ENCODE measurements at regions not wholly inside any gene's neighbourhood (a gene's known extent, or its start where the extent isn't known, plus 50 kb on each side); places are given as distances from the start of the nearest gene placed in this dataset.
"Not testable (repeated sequence)": the region's sequence is repeated elsewhere in the genome, so short reads cannot be mapped to it uniquely, and the experiment has no call there.

DNA sequence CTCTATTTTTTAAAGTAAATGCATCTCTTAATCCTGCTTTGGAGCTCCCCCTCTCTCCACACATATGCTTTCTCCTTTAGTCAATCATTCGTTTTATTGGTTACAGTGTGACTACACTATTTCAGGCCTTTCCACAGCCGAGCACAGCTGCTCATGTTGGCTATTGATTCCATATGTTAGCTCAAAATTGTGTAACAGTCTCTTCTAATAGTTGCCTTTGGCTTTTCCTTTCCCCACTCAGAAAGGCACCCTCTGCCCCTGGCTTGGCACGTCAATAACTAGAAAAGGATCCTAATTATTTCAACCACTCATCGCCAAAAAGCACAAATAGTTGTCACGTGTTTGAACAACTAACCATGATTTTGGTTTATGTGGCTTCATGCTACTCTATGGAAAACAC lies 410.3 kb upstream of the SLC35B3 start:
- H3K9me3 ChIP-seq (ENCODE audit: control insufficient read depth in 5 of 5, low read length in 5 of 5): no peaks in the 10 kb centered on the region
- no peak overlapping the region for H3K4me3 ChIP-seq (ENCODE audit: low read depth in 1 of 5, low read length in 5 of 5)
- H3K36me3 ChIP-seq (ENCODE audit: control insufficient read depth in 5 of 5, insufficient read depth in 5 of 5, low read length in 5 of 5): no peaks in the 10 kb centered on the region
- no peaks in the 10 kb centered on the region for H3K27me3 ChIP-seq (ENCODE audit: control insufficient read depth in 5 of 5, insufficient read depth in 4 of 5, low read length in 5 of 5)
- no peak overlapping the region for H3K9ac ChIP-seq (ENCODE audit: low read length in 5 of 5)
- no peak overlapping the region for H3K27ac ChIP-seq (ENCODE audit: low read depth, low read length)
- H3K4me1 ChIP-seq (ENCODE audit: control insufficient read depth in 5 of 5, insufficient read depth in 5 of 5, low read length in 5 of 5): no peaks in the 10 kb centered on the region

DNA sequence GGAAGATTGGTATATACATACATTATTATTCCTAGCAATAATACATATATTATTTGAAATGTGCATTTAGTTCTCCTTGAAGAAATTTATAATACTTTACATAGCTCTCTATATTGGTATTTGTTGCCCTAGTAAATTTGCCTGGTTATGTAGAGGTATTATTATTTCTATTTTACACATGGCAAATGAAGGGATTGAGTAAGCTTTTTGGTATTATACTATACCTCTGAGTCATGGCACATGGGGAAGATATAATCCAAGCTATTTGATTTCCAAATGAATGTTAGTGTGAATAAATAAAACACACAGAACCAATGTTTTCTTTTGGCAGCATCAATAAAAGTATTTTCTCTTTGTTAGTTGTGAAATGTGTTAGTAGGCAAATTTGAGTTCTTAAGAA lies 409.6 kb upstream of the SLC35B3 start:
- Histone ChIP-seq H3K27ac (ENCODE audit: low read depth, low read length) (no peak overlapping the region), H3K9ac (ENCODE audit: low read length in 5 of 5) (no peak overlapping the region), H3K27me3 (ENCODE audit: control insufficient read depth in 5 of 5, insufficient read depth in 4 of 5, low read length in 5 of 5) (no peaks in the 10 kb centered on the region), H3K9me3 (ENCODE audit: control insufficient read depth in 5 of 5, low read length in 5 of 5) (no peaks in the 10 kb centered on the region), H3K4me3 (ENCODE audit: low read depth in 1 of 5, low read length in 5 of 5) (no peak overlapping the region), H3K36me3 (ENCODE audit: control insufficient read depth in 5 of 5, insufficient read depth in 5 of 5, low read length in 5 of 5) (no peaks in the 10 kb centered on the region), H3K4me1 (ENCODE audit: control insufficient read depth in 5 of 5, insufficient read depth in 5 of 5, low read length in 5 of 5) (no peaks in the 10 kb centered on the region)

DNA sequence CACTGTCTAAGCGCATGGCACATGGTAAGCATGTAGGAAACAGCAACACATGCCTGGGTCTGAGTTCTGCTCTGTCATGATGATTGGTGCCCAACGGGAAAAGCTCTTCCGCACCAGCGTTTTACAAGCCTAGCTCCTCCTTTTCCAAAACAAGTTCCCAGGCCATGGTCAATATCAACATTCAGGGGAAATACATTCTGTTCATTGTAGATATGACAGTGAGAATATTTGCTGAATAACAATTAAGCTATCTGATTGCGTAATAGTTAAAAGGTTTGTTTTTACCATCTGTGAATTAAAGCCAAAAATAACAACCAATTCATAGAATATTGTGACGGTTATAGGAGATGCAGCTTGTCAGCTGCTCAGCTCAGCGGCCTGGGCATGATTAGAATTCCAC lies 404.3 kb upstream of the SLC35B3 start:
- Histone ChIP-seq H3K9ac (ENCODE audit: low read length in 5 of 5) (no peak overlapping the region), H3K9me3 (ENCODE audit: control insufficient read depth in 5 of 5, low read length in 5 of 5) (no peaks in the 10 kb centered on the region), H3K4me1 (ENCODE audit: control insufficient read depth in 5 of 5, insufficient read depth in 5 of 5, low read length in 5 of 5) (peaks cover 0 to 4% (median 0%) of the 10 kb centered on the region in 5 donors), H3K27ac (ENCODE audit: low read depth, low read length) (no peak overlapping the region), H3K36me3 (ENCODE audit: control insufficient read depth in 5 of 5, insufficient read depth in 5 of 5, low read length in 5 of 5) (no peaks in the 10 kb centered on the region), H3K27me3 (ENCODE audit: control insufficient read depth in 5 of 5, insufficient read depth in 4 of 5, low read length in 5 of 5) (no peaks in the 10 kb centered on the region), H3K4me3 (ENCODE audit: low read depth in 1 of 5, low read length in 5 of 5) (no peak overlapping the region)

DNA sequence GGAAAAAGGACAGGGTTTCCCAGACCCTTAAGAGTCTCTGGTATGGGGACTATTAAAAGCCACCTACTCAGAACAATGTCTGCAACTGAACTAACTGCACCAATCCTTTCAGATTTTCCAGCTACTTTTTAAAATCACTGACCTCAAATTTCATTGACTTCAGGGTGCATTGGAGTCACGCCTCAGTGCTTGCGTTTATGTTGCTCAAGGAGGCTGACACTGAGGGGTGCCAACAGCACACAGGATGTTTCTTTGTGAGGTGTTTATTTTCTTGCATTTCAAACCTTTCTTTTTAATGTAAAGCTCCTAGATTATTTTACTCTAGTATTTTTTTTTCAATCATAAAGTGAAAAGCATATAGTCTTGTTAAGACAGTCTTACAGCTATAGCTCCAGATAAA lies 402.0 kb upstream of the SLC35B3 start:
- Histone ChIP-seq H3K9me3 (ENCODE audit: control insufficient read depth in 5 of 5, low read length in 5 of 5) (no peaks in the 10 kb centered on the region), H3K9ac (ENCODE audit: low read length in 5 of 5) (no peak overlapping the region), H3K27me3 (ENCODE audit: control insufficient read depth in 5 of 5, insufficient read depth in 4 of 5, low read length in 5 of 5) (no peaks in the 10 kb centered on the region), H3K4me1 (ENCODE audit: control insufficient read depth in 5 of 5, insufficient read depth in 5 of 5, low read length in 5 of 5) (peaks cover 0 to 5% (median 0%) of the 10 kb centered on the region in 5 donors), H3K36me3 (ENCODE audit: control insufficient read depth in 5 of 5, insufficient read depth in 5 of 5, low read length in 5 of 5) (no peaks in the 10 kb centered on the region), H3K27ac (ENCODE audit: low read depth, low read length) (no peak overlapping the region), H3K4me3 (ENCODE audit: low read depth in 1 of 5, low read length in 5 of 5) (no peak overlapping the region)

DNA sequence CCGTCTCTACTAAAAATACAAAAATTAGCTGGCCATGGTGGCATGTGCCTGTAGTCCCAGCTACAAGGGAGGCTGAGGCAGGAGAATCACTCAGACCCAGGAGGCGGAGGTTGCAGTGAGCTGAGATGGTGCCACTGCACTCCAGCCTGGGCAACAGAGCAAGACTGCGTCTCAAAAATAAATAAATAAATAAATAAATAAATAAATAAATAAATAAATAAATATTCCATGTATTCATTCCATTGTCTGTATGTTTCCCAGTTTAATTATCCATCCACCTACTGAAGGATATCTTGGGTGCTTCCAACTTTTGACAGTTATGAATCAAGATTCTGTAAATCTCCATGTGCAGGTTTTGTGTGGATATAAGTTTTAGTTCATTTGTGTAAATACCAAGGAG lies 397.4 kb upstream of the SLC35B3 start:
- H3K4me3 ChIP-seq (ENCODE audit: low read depth in 1 of 5, low read length in 5 of 5); H3K9ac ChIP-seq (ENCODE audit: low read length in 5 of 5); H3K27me3 ChIP-seq (ENCODE audit: control insufficient read depth in 5 of 5, insufficient read depth in 4 of 5, low read length in 5 of 5); H3K9me3 ChIP-seq (ENCODE audit: control insufficient read depth in 5 of 5, low read length in 5 of 5); H3K27ac ChIP-seq (ENCODE audit: low read depth, low read length); H3K36me3 ChIP-seq (ENCODE audit: control insufficient read depth in 5 of 5, insufficient read depth in 5 of 5, low read length in 5 of 5): not testable (repeated sequence)
- H3K4me1 ChIP-seq (ENCODE audit: control insufficient read depth in 5 of 5, insufficient read depth in 5 of 5, low read length in 5 of 5): peaks cover 0 to 23% (median 3%) of the 10 kb centered on the region in 5 donors

DNA sequence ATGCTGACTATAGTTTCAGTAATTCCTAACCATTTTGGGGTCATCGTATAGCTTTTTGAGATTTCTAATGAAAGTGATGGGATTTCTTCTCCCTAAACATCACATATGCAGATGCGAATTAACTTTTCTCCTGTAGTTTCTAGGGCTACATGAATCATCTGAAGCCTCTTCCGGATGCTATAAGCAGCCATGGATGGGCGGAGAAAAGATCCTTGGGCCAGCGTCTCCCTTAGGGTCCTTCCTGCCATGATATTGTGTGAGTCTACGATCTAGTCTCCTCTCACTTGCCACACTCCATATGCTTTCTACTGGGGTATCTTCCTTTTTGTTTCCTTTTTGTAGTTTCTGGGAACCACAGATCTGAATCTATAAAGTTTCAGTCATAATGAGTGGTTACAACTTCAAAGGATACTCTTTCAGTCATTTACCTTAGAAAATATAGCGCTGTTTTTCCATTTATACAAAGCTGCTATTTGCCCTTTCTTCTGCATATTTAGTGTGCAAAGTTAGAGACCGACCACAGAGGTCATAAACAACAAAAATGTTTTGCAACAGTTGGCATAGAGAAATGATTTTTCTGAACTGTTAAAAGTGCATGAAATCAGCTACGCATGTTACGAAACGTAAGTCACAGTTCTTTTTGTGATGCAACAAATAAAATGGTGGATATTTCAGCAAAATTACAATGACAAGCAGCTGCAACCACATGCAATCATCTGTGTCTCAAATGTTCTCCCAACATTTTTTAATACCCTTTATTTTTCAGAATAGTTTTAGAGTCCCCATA lies 396.2 kb upstream of the SLC35B3 start:
- Histone ChIP-seq H3K9me3 (ENCODE audit: control insufficient read depth in 5 of 5, low read length in 5 of 5) (no peaks in the 10 kb centered on the region), H3K36me3 (ENCODE audit: control insufficient read depth in 5 of 5, insufficient read depth in 5 of 5, low read length in 5 of 5) (no peaks in the 10 kb centered on the region), H3K27ac (ENCODE audit: low read depth, low read length) (no peak overlapping the region), H3K27me3 (ENCODE audit: control insufficient read depth in 5 of 5, insufficient read depth in 4 of 5, low read length in 5 of 5) (no peaks in the 10 kb centered on the region), H3K4me3 (ENCODE audit: low read depth in 1 of 5, low read length in 5 of 5) (peak overlapping the region in 3 of 5 donors; percentile 19 to 46 (median 19)), H3K4me1 (ENCODE audit: control insufficient read depth in 5 of 5, insufficient read depth in 5 of 5, low read length in 5 of 5) (peaks cover 0 to 19% (median 3%) of the 10 kb centered on the region in 5 donors), H3K9ac (ENCODE audit: low read length in 5 of 5) (no peak overlapping the region)

DNA sequence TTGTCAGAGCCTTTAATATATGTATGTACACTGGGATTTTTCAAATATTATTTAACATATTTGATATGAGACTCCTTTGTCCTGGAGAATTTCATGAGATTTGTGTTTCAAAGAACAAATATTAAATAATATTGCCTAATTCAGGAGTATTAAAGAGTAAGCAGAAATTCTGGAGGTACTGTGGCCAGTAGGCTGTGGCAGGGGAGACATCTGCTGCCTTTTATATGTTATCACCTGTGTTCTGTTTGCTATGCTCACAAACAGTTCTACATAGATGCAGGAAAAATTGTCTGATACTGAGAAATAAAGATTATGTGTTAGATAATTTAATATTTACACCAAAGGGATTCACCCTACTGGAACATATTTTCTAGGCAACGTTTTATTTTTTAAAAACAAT lies 395.4 kb upstream of the SLC35B3 start:
- Histone ChIP-seq H3K27ac (ENCODE audit: low read depth, low read length) (no peak overlapping the region), H3K9me3 (ENCODE audit: control insufficient read depth in 5 of 5, low read length in 5 of 5) (no peaks in the 10 kb centered on the region), H3K4me3 (ENCODE audit: low read depth in 1 of 5, low read length in 5 of 5) (no peak overlapping the region), H3K27me3 (ENCODE audit: control insufficient read depth in 5 of 5, insufficient read depth in 4 of 5, low read length in 5 of 5) (no peaks in the 10 kb centered on the region), H3K4me1 (ENCODE audit: control insufficient read depth in 5 of 5, insufficient read depth in 5 of 5, low read length in 5 of 5) (peaks cover 0 to 19% (median 3%) of the 10 kb centered on the region in 5 donors), H3K36me3 (ENCODE audit: control insufficient read depth in 5 of 5, insufficient read depth in 5 of 5, low read length in 5 of 5) (no peaks in the 10 kb centered on the region), H3K9ac (ENCODE audit: low read length in 5 of 5) (no peak overlapping the region)

DNA sequence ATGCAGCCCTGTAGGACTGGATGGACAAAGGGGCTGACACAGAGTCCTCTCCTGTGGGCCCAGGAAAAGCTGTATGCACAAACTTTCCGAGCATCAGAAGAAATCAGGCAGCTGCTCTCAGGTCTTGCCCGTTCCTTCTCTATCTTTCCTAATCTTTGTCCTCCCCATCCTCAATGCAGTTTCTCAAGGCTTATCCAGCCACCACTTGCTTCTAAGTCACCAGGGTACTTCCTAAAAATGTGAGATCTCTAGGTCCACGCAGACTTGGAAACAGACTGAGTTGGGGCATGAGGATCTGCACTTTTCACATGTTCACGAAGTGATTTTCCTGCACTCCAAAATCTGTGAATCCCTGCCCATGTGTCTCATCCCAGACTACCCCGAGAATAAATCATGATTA lies 394.5 kb upstream of the SLC35B3 start:
- H3K9ac ChIP-seq (ENCODE audit: low read length in 5 of 5): no peak overlapping the region

DNA sequence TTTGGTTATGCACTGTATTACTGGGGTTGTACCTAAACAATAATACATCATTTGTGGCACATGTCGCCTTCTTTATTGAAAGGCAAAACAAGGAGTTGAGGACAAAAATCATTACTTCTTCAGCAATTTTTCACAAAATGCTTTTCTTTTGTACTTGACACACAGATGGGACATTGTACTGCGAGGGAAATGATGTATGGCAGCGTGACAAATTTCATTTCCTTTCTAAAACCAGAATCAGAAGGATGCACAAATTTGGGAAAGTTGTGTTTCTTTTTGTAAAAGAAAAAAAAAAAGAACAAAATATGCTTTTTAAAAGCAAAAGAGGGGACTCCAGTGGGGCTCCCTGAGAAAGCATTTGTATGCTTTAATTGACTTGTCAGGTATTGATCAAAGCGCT lies 394.0 kb upstream of the SLC35B3 start:
- H3K4me3 ChIP-seq (ENCODE audit: low read depth in 1 of 5, low read length in 5 of 5): no peak overlapping the region
- no peak overlapping the region for H3K27ac ChIP-seq (ENCODE audit: low read depth, low read length)
- no peaks in the 10 kb centered on the region for H3K36me3 ChIP-seq (ENCODE audit: control insufficient read depth in 5 of 5, insufficient read depth in 5 of 5, low read length in 5 of 5)
- no peaks in the 10 kb centered on the region for H3K9me3 ChIP-seq (ENCODE audit: control insufficient read depth in 5 of 5, low read length in 5 of 5)
- H3K9ac ChIP-seq (ENCODE audit: low read length in 5 of 5): no peak overlapping the region
- no peaks in the 10 kb centered on the region for H3K27me3 ChIP-seq (ENCODE audit: control insufficient read depth in 5 of 5, insufficient read depth in 4 of 5, low read length in 5 of 5)
- H3K4me1 ChIP-seq (ENCODE audit: control insufficient read depth in 5 of 5, insufficient read depth in 5 of 5, low read length in 5 of 5): peaks cover 0 to 19% (median 3%) of the 10 kb centered on the region in 5 donors

More for the DNA sequence above, 394.5 kb upstream of the SLC35B3 start:
- peaks cover 0 to 19% (median 3%) of the 10 kb centered on the region in 5 donors for H3K4me1 ChIP-seq (ENCODE audit: control insufficient read depth in 5 of 5, insufficient read depth in 5 of 5, low read length in 5 of 5)
- H3K4me3 ChIP-seq (ENCODE audit: low read depth in 1 of 5, low read length in 5 of 5): no peak overlapping the region
- no peaks in the 10 kb centered on the region for H3K27me3 ChIP-seq (ENCODE audit: control insufficient read depth in 5 of 5, insufficient read depth in 4 of 5, low read length in 5 of 5)
- no peaks in the 10 kb centered on the region for H3K36me3 ChIP-seq (ENCODE audit: control insufficient read depth in 5 of 5, insufficient read depth in 5 of 5, low read length in 5 of 5)
- no peak overlapping the region for H3K27ac ChIP-seq (ENCODE audit: low read depth, low read length)
- no peaks in the 10 kb centered on the region for H3K9me3 ChIP-seq (ENCODE audit: control insufficient read depth in 5 of 5, low read length in 5 of 5)

DNA sequence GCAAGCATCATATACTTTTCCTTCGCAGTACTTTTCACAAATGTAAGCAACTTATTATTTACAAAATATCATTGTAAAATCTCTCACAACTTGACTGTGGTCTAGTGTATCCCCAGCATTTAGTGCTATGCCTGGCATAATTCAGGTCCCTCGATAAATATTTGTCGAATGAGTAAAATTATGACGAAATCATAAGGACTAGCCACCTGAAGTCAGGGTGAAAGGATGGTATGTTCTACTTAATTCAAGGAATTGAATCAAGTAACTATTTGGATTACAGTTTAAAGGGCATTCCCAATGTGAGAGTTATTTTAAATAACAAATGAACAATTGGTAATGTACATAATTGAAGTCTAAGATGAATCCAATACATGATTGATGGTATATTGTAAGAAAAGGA lies 393.0 kb upstream of the SLC35B3 start:
- H3K9ac ChIP-seq (ENCODE audit: low read length in 5 of 5): no peak overlapping the region
- H3K4me3 ChIP-seq (ENCODE audit: low read depth in 1 of 5, low read length in 5 of 5): no peak overlapping the region
- H3K27ac ChIP-seq (ENCODE audit: low read depth, low read length): no peak overlapping the region
- no peaks in the 10 kb centered on the region for H3K27me3 ChIP-seq (ENCODE audit: control insufficient read depth in 5 of 5, insufficient read depth in 4 of 5, low read length in 5 of 5)
- peaks cover 0 to 19% (median 3%) of the 10 kb centered on the region in 5 donors for H3K4me1 ChIP-seq (ENCODE audit: control insufficient read depth in 5 of 5, insufficient read depth in 5 of 5, low read length in 5 of 5)
- H3K36me3 ChIP-seq (ENCODE audit: control insufficient read depth in 5 of 5, insufficient read depth in 5 of 5, low read length in 5 of 5): no peaks in the 10 kb centered on the region
- no peaks in the 10 kb centered on the region for H3K9me3 ChIP-seq (ENCODE audit: control insufficient read depth in 5 of 5, low read length in 5 of 5)

Data from subcutaneous abdominal adipose tissue (tissue), 5 donors.